K562 (cell line): ENCODE measurements at regions not wholly inside any gene's neighbourhood (a gene's known extent, or its start where the extent isn't known, plus 50 kb on each side); places are given as distances from the start of the nearest gene placed in this dataset.

ENCODE experiments used
- ATAC-seq: fragments of 200-7000 bp; cut with Tn5 transposase; 3 replicates; pipeline ENCODE4 v1.9.1; 2020; ENCODE audit warnings: moderate library complexity
- BruUV-seq: library from RNA; stranded (reverse); fragments of 400-500 nt; replicated peaks from 2 replicates; lab custom pipeline; 2021; lab: Mats Ljungman, UMichigan
- CTCF ChIA-PET: fragments of 300-600 bp; formaldehyde crosslinking; extraction: SDS; loops from one replicate; lab custom pipeline; 2021; ENCODE audit warnings: low intra/inter-chr PET ratio; lab: Yijun Ruan, JAX
- POLR2A ChIA-PET: fragments of 300-600, 350-650 bp; sonication (Branson Sonifier 250); formaldehyde crosslinking; extraction: SDS; loops from one replicate; lab custom pipeline; 2021; ENCODE audit warnings: antibody characterized with exemption, inconsistent platforms; lab: Yijun Ruan, JAX
- DNase-seq, 4 experiments: peaks; one replicate each; pipeline versions ENCODE4 v3.0.0 to v3.0.0-alpha.2; 2011 to 2018; ENCODE audit warnings: low spot score in 3 of 4, mixed read lengths in 3 of 4; ENCODE audit errors: extremely low read depth in 1 of 4
- FAIRE-seq: peaks from 2 replicates; lab custom pipeline; 2011; peaks lifted over from hg19 to GRCh38; lab: Jason Lieb, UNC
- H2AFZ ChIP-seq: 2 replicates; pipeline ENCODE4 v1.6.0; 2011; ENCODE audit warnings: low read depth, low read length, control low read depth, inconsistent platforms
- H3K27ac ChIP-seq: fragments of 200-600 bp; 3 replicates; pipeline ENCODE4 v1.8.0; 2011; ENCODE audit warnings: low read depth, mild to moderate bottlenecking, control low read depth, inconsistent platforms, low read length, moderate library complexity, mixed read lengths; ENCODE audit errors: extremely low read depth
- H3K27me3 ChIP-seq, 2 experiments: fragments of 300-600 bp in 1 of 2; 2 replicates in 1 of 2; 3 replicates in 1 of 2; pipeline versions ENCODE4 v1.6.0 to v1.8.0; 2011; ENCODE audit warnings: inconsistent platforms in 2 of 2, low read length in 2 of 2, mild to moderate bottlenecking in 1 of 2, mixed read lengths in 1 of 2, moderate library complexity in 1 of 2; ENCODE audit not compliant: control insufficient read depth in 2 of 2, insufficient read depth in 2 of 2
- H3K36me3 ChIP-seq: fragments of 300-600 bp; 3 replicates; pipeline ENCODE4 v1.8.0; 2011; ENCODE audit warnings: mild to moderate bottlenecking, low read length, inconsistent platforms; ENCODE audit not compliant: control insufficient read depth, insufficient read depth
- H3K4me1 ChIP-seq, 2 experiments: fragments of 200-600 bp in 1 of 2; replicated peaks in 1 of 2; 2 replicates in 1 of 2; 3 replicates in 1 of 2; pipeline versions ENCODE4 v1.5.1 to v1.8.0; 2011; ENCODE audit warnings: inconsistent platforms in 2 of 2, low read length in 2 of 2, mild to moderate bottlenecking in 1 of 2, mixed read lengths in 1 of 2, moderate library complexity in 1 of 2; ENCODE audit not compliant: control insufficient read depth in 2 of 2, insufficient read depth in 2 of 2
- H3K4me2 ChIP-seq: 2 replicates; pipeline ENCODE4 v1.6.1; 2011; ENCODE audit warnings: low read length, control low read depth, inconsistent platforms, mixed read lengths; ENCODE audit not compliant: insufficient read depth
- H3K4me3 ChIP-seq: fragments of 200-600 bp; sonication (generic), shearing (Covaris generic); 2 replicates; pipeline ENCODE4 v1.5.1; 2016; ENCODE audit warnings: control low read depth, inconsistent platforms
- H3K79me2 ChIP-seq: fragments of 200-600 bp; 3 replicates; pipeline ENCODE4 v1.8.0; 2011; ENCODE audit warnings: low read length, inconsistent platforms; ENCODE audit not compliant: control insufficient read depth, insufficient read depth
- H3K9ac ChIP-seq, 2 experiments: 2 replicates each; pipeline versions ENCODE4 v1.6.0 to v1.6.1; 2011; ENCODE audit warnings: low read depth in 2 of 2, low read length in 2 of 2, control low read depth in 1 of 2, inconsistent platforms in 1 of 2, mild to moderate bottlenecking in 1 of 2, mixed read lengths in 1 of 2; ENCODE audit not compliant: insufficient read depth in 1 of 2
- H3K9me1 ChIP-seq: one replicate; pipeline ENCODE4 v1.6.0; 2011; ENCODE audit warnings: inconsistent platforms, mild to moderate bottlenecking, low read length, moderate library complexity; ENCODE audit not compliant: control insufficient read depth, insufficient read depth
- H3K9me3 ChIP-seq: replicated peaks from 2 replicates; pipeline ENCODE4 v1.5.1; 2011; ENCODE audit warnings: low read depth, low read length, inconsistent platforms; ENCODE audit not compliant: control insufficient read depth, insufficient read depth
- H4K20me1 ChIP-seq: replicated peaks from 2 replicates; pipeline ENCODE4 v1.6.1; 2011; ENCODE audit warnings: low read length, inconsistent platforms, mixed read lengths; ENCODE audit not compliant: control insufficient read depth, insufficient read depth
- CREB3L1 ChIP-seq: fragments of 450-650 bp; IDR thresholded peaks from 2 replicates; pipeline ENCODE4 v1.6.1; 2014; ENCODE audit warnings: low read depth, mild to moderate bottlenecking, moderate library complexity, borderline replicate concordance
- FOXP4 ChIP-seq: sonication (generic); formaldehyde crosslinking; IDR thresholded peaks from 2 replicates; pipeline ENCODE4 v1.8.0; 2022; ENCODE audit warnings: mild to moderate bottlenecking, missing genetic modification reagents, borderline replicate concordance
- NR2C1 ChIP-seq, 2 experiments: fragments of 450-650 bp; IDR thresholded peaks; 2 replicates each; pipeline ENCODE4 v1.6.1; 2017; ENCODE audit warnings: mild to moderate bottlenecking in 2 of 2, antibody characterized with exemption in 1 of 2, inconsistent platforms in 1 of 2, missing compliant biosample characterization in 1 of 2, missing genetic modification characterization in 1 of 2
- PML ChIP-seq: IDR thresholded peaks from 2 replicates; pipeline ENCODE4 v1.6.1; 2012; ENCODE audit warnings: low read length, inconsistent platforms
- PTRF ChIP-seq: fragments of 450-650 bp; IDR thresholded peaks from 2 replicates; pipeline ENCODE4 v1.6.1; 2016; ENCODE audit warnings: mild to moderate bottlenecking, missing genetic modification characterization, missing compliant biosample characterization
- RFX5 ChIP-seq: IDR thresholded peaks from 2 replicates; pipeline ENCODE4 v1.6.1; 2011; ENCODE audit warnings: low read depth, mild to moderate bottlenecking, improper control_type of control experiment, low read length
- TAF1 ChIP-seq: IDR thresholded peaks from 2 replicates; pipeline ENCODE4 v1.6.1; 2011; ENCODE audit warnings: mild to moderate bottlenecking, low read length, moderate library complexity; ENCODE audit not compliant: insufficient read depth, control insufficient read depth, severe bottlenecking; ENCODE audit errors: extremely low read depth
- ZNF699 ChIP-seq: fragments of 250-450 bp; sonication (Bioruptor Pico); IDR thresholded peaks from 2 replicates; pipeline ENCODE4 v1.8.0; 2021; ENCODE audit warnings: mild to moderate bottlenecking, moderate library complexity; ENCODE audit not compliant: insufficient replicate concordance
- ZNF79 ChIP-seq: fragments of 250-450 bp; sonication (Bioruptor Pico); IDR thresholded peaks from 2 replicates; pipeline ENCODE4 v1.4.0; 2020; ENCODE audit warnings: low read depth, mild to moderate bottlenecking, moderate library complexity
- WGBS: fragments of 100-300 bp; shearing (Covaris generic); methylation state at CpG from one replicate; pipeline ENCODE4 v1.1.6; 2016; ENCODE audit warnings: low coverage, mixed read lengths; ENCODE audit not compliant: insufficient coverage; ENCODE audit errors: missing lambda C conversion rate; 5-methylcytosine and 5-hydroxymethylcytosine counted together
- in situ Hi-C: fragments of 300-500 bp; cut with MboI; formaldehyde crosslinking; loops from 4 replicates; pipeline ENCODE4 v1.15.0; 2018; ENCODE audit warnings: inconsistent platforms, mixed read lengths
- intact Hi-C: fragments of 100-400 bp; cut with micrococcal nuclease; formaldehyde crosslinking; loops from 2 replicates; pipeline ENCODE4 v1.14.2; 2022
- TF ChIP-seq, protein P1 (sequence below): fragments of 250-450 bp; sonication (Bioruptor Pico); IDR thresholded peaks from 2 replicates; pipeline ENCODE4 v1.4.0; 2020; ENCODE audit warnings: borderline replicate concordance
- TF ChIP-seq, protein P2 (sequence below), 2 experiments: fragments of 450-650 bp; IDR thresholded peaks; 2 replicates each; pipeline ENCODE4 v1.6.1; 2018; ENCODE audit warnings: mild to moderate bottlenecking in 2 of 2, low read depth in 1 of 2; ENCODE audit not compliant: partially characterized antibody in 2 of 2

GRCh38 chr1:198910816-198911215 is 272.0 kb downstream of the PTPRC start:
- in situ Hi-C loops (no loop called here), intact Hi-C loops (no loop called here)
- DNase-seq (no peak), ATAC-seq (no peak), FAIRE-seq (no peak)
- no peaks in the 10 kb centered on the region for H3K79me2 ChIP-seq
- ChIA-PET POLR2A (no interaction called here), CTCF (no interaction called here)
- H3K9me3 ChIP-seq = 0 out of 2 replicates have a peak, but pooled peaks cover 3% of the 10 kb centered on the region
- H3K27ac ChIP-seq = no peak overlapping the region
- WGBS = 0% methylated on average over 2 of the region's 2 CpGs
- H3K4me3 ChIP-seq = no peak overlapping the region
- no peaks in the 10 kb centered on the region for H3K36me3 ChIP-seq
- H3K4me1 ChIP-seq = no peaks in the 10 kb centered on the region
- no peaks in the 10 kb centered on the region for H3K9me1 ChIP-seq
- no peak overlapping the region for H3K4me2 ChIP-seq
- no peaks in the 10 kb centered on the region for H4K20me1 ChIP-seq
- no peaks in the 10 kb centered on the region for H3K27me3 ChIP-seq
- BruUV-seq = no TSS peak
- H3K9ac ChIP-seq = no peak overlapping the region
- H2AFZ ChIP-seq = no peak overlapping the region
- TF ChIP-seq, protein P1, sequence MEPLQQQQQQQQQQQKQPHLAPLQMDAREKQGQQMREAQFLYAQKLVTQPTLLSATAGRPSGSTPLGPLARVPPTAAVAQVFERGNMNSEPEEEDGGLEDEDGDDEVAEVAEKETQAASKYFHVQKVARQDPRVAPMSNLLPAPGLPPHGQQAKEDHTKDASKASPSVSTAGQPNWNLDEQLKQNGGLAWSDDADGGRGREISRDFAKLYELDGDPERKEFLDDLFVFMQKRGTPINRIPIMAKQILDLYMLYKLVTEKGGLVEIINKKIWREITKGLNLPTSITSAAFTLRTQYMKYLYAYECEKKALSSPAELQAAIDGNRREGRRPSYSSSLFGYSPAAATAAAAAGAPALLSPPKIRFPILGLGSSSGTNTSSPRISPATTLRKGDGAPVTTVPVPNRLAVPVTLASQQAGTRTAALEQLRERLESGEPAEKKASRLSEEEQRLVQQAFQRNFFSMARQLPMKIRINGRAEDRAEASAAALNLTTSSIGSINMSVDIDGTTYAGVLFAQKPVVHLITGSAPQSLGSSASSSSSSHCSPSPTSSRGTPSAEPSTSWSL (CRISPR knock-in tag) = no peak
- TF ChIP-seq ZNF79 (CRISPR knock-in tag) (no peak), ZNF699 (CRISPR knock-in tag) (no peak), RFX5 (no peak), TAF1 (no peak), PTRF (no peak), PML (no peak), FOXP4 (CRISPR knock-in tag) (no peak), CREB3L1 (no peak), NR2C1 (IDR thresholded peaks at IDR 0.05) (no peak), NR2C1 (tag; IDR thresholded peaks at IDR 0.05) (no peak)
- TF ChIP-seq, protein P2, sequence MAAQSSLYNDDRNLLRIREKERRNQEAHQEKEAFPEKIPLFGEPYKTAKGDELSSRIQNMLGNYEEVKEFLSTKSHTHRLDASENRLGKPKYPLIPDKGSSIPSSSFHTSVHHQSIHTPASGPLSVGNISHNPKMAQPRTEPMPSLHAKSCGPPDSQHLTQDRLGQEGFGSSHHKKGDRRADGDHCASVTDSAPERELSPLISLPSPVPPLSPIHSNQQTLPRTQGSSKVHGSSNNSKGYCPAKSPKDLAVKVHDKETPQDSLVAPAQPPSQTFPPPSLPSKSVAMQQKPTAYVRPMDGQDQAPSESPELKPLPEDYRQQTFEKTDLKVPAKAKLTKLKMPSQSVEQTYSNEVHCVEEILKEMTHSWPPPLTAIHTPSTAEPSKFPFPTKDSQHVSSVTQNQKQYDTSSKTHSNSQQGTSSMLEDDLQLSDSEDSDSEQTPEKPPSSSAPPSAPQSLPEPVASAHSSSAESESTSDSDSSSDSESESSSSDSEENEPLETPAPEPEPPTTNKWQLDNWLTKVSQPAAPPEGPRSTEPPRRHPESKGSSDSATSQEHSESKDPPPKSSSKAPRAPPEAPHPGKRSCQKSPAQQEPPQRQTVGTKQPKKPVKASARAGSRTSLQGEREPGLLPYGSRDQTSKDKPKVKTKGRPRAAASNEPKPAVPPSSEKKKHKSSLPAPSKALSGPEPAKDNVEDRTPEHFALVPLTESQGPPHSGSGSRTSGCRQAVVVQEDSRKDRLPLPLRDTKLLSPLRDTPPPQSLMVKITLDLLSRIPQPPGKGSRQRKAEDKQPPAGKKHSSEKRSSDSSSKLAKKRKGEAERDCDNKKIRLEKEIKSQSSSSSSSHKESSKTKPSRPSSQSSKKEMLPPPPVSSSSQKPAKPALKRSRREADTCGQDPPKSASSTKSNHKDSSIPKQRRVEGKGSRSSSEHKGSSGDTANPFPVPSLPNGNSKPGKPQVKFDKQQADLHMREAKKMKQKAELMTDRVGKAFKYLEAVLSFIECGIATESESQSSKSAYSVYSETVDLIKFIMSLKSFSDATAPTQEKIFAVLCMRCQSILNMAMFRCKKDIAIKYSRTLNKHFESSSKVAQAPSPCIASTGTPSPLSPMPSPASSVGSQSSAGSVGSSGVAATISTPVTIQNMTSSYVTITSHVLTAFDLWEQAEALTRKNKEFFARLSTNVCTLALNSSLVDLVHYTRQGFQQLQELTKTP (IDR thresholded peaks at IDR 0.05; ENCODE audit: low read depth in 1 of 2, partially characterized antibody in 2 of 2) = no peak
